ENCODE measurements at regions not wholly inside any gene's neighbourhood (a gene's known extent, or its start where the extent isn't known, plus 50 kb on each side); places are given as distances from the start of the nearest gene placed in this dataset.

DNA sequence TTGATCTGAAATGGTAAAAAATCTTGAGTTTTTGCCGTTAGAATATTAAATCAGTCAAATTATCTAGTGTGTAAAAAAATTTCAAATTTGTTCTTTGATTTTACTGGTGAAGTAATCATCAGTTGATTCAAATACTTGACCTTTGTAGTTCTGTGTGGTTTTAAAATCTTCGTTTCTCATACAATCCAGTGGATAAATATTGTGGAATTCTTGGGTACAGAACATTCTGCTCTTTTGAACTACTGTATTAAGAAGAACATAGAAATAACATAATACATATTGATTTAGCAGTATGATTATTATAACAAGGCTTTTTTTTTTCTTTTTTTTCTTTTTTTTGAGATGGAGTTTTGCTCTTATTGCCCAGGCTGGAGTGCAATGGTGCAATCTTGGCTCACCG is 491.8 kb downstream of the CD109 start:
- no peaks in the 10 kb centered on the region for H3K9me2 ChIP-seq (ENCODE audit: insufficient read depth, low read length)
- no peak for TF ChIP-seq EZH2phosphoT487 (IDR thresholded peaks at IDR 0.05; ENCODE audit: borderline replicate concordance, low read depth, low read length)
- no peak for TF ChIP-seq CTCF (conservative IDR thresholded peaks at IDR 0.05; ENCODE audit: low read length)
- no peak for DNase-seq (ENCODE audit: low spot score)
- intact Hi-C loops (cut with micrococcal nuclease; ENCODE audit: unreplicated experiment), result no loop called here
- H3K79me2 ChIP-seq (ENCODE audit: insufficient read depth, low read depth, low read length), result no peaks in the 10 kb centered on the region
- no TSS peak for BruUV-seq (replicated peaks)
- no peak overlapping the region for H3K27ac ChIP-seq (ENCODE audit: low read depth, low read length, poor library complexity, severe bottlenecking)
- POLR2A ChIA-PET, result no interaction called here
- H3K9me3 ChIP-seq (ENCODE audit: low read length), result no peaks in the 10 kb centered on the region
- H3K36me3 ChIP-seq (ENCODE audit: insufficient read depth, low read length), result no peaks in the 10 kb centered on the region
- no peak overlapping the region for H2AFZ ChIP-seq (ENCODE audit: low read length)
- H3K4me3 ChIP-seq (ENCODE audit: low read depth, low read length, poor library complexity, severe bottlenecking), result no peak overlapping the region
- H3K4me1 ChIP-seq (ENCODE audit: insufficient read depth, low read length, poor library complexity, severe bottlenecking), result no peaks in the 10 kb centered on the region
- no peaks in the 10 kb centered on the region for H4K20me1 ChIP-seq (ENCODE audit: insufficient read depth, low read length)
- CTCF ChIA-PET (ENCODE audit: unreplicated experiment), result no interaction called here
- no peak overlapping the region for H3K4me2 ChIP-seq (ENCODE audit: low read length)

GRCh38 chr6:74182992-74183391 is 487.0 kb downstream of the CD109 start:
- Histone ChIP-seq H3K4me3 (ENCODE audit: low read depth, low read length, poor library complexity, severe bottlenecking) (no peak overlapping the region), H3K4me1 (ENCODE audit: insufficient read depth, low read length, poor library complexity, severe bottlenecking) (no peaks in the 10 kb centered on the region), H3K79me2 (ENCODE audit: insufficient read depth, low read depth, low read length) (no peaks in the 10 kb centered on the region), H3K4me2 (ENCODE audit: low read length) (no peak overlapping the region), H2AFZ (ENCODE audit: low read length) (no peak overlapping the region), H3K9me3 (ENCODE audit: low read length) (no peaks in the 10 kb centered on the region), H3K36me3 (ENCODE audit: insufficient read depth, low read length) (no peaks in the 10 kb centered on the region), H3K9me2 (ENCODE audit: insufficient read depth, low read length) (no peaks in the 10 kb centered on the region), H4K20me1 (ENCODE audit: insufficient read depth, low read length) (no peaks in the 10 kb centered on the region), H3K27ac (ENCODE audit: low read depth, low read length, poor library complexity, severe bottlenecking) (no peak overlapping the region)
- DNase-seq (ENCODE audit: low spot score), result no peak
- BruUV-seq (replicated peaks), result no TSS peak
- TF ChIP-seq CTCF (conservative IDR thresholded peaks at IDR 0.05; ENCODE audit: low read length) (no peak), EZH2phosphoT487 (IDR thresholded peaks at IDR 0.05; ENCODE audit: borderline replicate concordance, low read depth, low read length) (no peak)
- CTCF ChIA-PET (ENCODE audit: unreplicated experiment), result no interaction called here
- intact Hi-C loops (cut with micrococcal nuclease; ENCODE audit: unreplicated experiment), result no loop called here
- POLR2A ChIA-PET, result interaction anchor here (1.1 kb wide), 1 partner anchor 15 kb away, joined by 3 read pairs; no protein-coding TSS in a partner anchor

GRCh38 chr6:74181471-74181870 is 485.5 kb downstream of the CD109 start:
- no peaks in the 10 kb centered on the region for H3K36me3 ChIP-seq (ENCODE audit: insufficient read depth, low read length)
- no peaks in the 10 kb centered on the region for H3K9me2 ChIP-seq (ENCODE audit: insufficient read depth, low read length)
- DNase-seq (ENCODE audit: low spot score), result no peak
- H3K4me3 ChIP-seq (ENCODE audit: low read depth, low read length, poor library complexity, severe bottlenecking), result no peak overlapping the region
- BruUV-seq (replicated peaks), result no TSS peak
- TF ChIP-seq CTCF (conservative IDR thresholded peaks at IDR 0.05; ENCODE audit: low read length) (no peak), EZH2phosphoT487 (IDR thresholded peaks at IDR 0.05; ENCODE audit: borderline replicate concordance, low read depth, low read length) (no peak)
- H3K27ac ChIP-seq (ENCODE audit: low read depth, low read length, poor library complexity, severe bottlenecking), result no peak overlapping the region
- no peaks in the 10 kb centered on the region for H3K4me1 ChIP-seq (ENCODE audit: insufficient read depth, low read length, poor library complexity, severe bottlenecking)
- H2AFZ ChIP-seq (ENCODE audit: low read length), result no peak overlapping the region
- CTCF ChIA-PET (ENCODE audit: unreplicated experiment), result no interaction called here
- no peaks in the 10 kb centered on the region for H3K9me3 ChIP-seq (ENCODE audit: low read length)
- H3K79me2 ChIP-seq (ENCODE audit: insufficient read depth, low read depth, low read length), result no peaks in the 10 kb centered on the region
- no peak overlapping the region for H3K4me2 ChIP-seq (ENCODE audit: low read length)
- POLR2A ChIA-PET, result no interaction called here
- H4K20me1 ChIP-seq (ENCODE audit: insufficient read depth, low read length), result no peaks in the 10 kb centered on the region
- intact Hi-C loops (cut with micrococcal nuclease; ENCODE audit: unreplicated experiment), result no loop called here
